Renal pelvis (tissue), 1 donor: ENCODE measurements at regions not wholly inside any gene's neighbourhood (a gene's known extent, or its start where the extent isn't known, plus 50 kb on each side); places are given as distances from the start of the nearest gene placed in this dataset.

Source experiments
- DNase-seq: peaks from one replicate; pipeline ENCODE4 v3.0.0-alpha.2; 2013

GRCh38 chr22:27662359-27663301, 138.9 kb downstream of the MN1 start:
- no peak for DNase-seq

GRCh38 chr22:27663812-27664211, 137.7 kb downstream of the MN1 start:
- DNase-seq: no peak

GRCh38 chr22:27666272-27666997, 135.1 kb downstream of the MN1 start:
- no peak for DNase-seq

- DNase-seq: peak; percentile 92
These were observed 134.3 kb downstream of the MN1 start for GRCh38 chr22:27667121-27667843.

GRCh38 chr22:27668828-27669797, 132.4 kb downstream of the MN1 start:
- DNase-seq: no peak

- no peak for DNase-seq
These were observed 131.6 kb downstream of the MN1 start for GRCh38 chr22:27669798-27670599.

- peak; percentile 85 for DNase-seq
These were observed 130.7 kb downstream of the MN1 start for GRCh38 chr22:27670701-27671412.

GRCh38 chr22:27671413-27671935, 130.1 kb downstream of the MN1 start:
- no peak for DNase-seq

- DNase-seq: no peak
These were observed 128.7 kb downstream of the MN1 start for GRCh38 chr22:27672721-27673418.

GRCh38 chr22:27673839-27674238, 127.7 kb downstream of the MN1 start:
- DNase-seq: no peak

- DNase-seq: no peak
These were observed 127.2 kb downstream of the MN1 start for GRCh38 chr22:27674261-27674923.

GRCh38 chr22:27676545-27677213, 124.9 kb downstream of the MN1 start:
- no peak for DNase-seq

- peak; percentile 58 for DNase-seq
These were observed 123.6 kb downstream of the MN1 start for GRCh38 chr22:27677905-27678458.

GRCh38 chr22:27679176-27679575, 122.4 kb downstream of the MN1 start:
- DNase-seq: no peak

GRCh38 chr22:27679693-27680488, 121.7 kb downstream of the MN1 start:
- no peak for DNase-seq

GRCh38 chr22:27680636-27681035, 120.9 kb downstream of the MN1 start:
- no peak for DNase-seq
